H9 (cell line): ENCODE measurements at regions not wholly inside any gene's neighbourhood (a gene's known extent, or its start where the extent isn't known, plus 50 kb on each side); places are given as distances from the start of the nearest gene placed in this dataset.

ENCODE experiments used
- DNase-seq: peaks from one replicate; pipeline ENCODE4 v3.0.0-alpha.2; 2017
- H2AFZ ChIP-seq: one replicate; pipeline ENCODE4 v1.6.1; 2013; ENCODE audit warnings: mild to moderate bottlenecking, low read length, control low read depth, moderate library complexity
- H2AK5ac ChIP-seq: 2 replicates; pipeline ENCODE4 v1.6.1; 2013; ENCODE audit warnings: low read length, control low read depth, mixed read lengths; ENCODE audit not compliant: insufficient read length
- H2BK120ac ChIP-seq: one replicate; pipeline ENCODE4 v1.6.1; 2013; ENCODE audit warnings: low read depth, mild to moderate bottlenecking, low read length, control low read depth, inconsistent platforms; ENCODE audit not compliant: poor library complexity, severe bottlenecking
- H2BK12ac ChIP-seq: 2 replicates; pipeline ENCODE4 v1.6.1; 2013; ENCODE audit warnings: low read length, control low read depth, mixed read lengths, low read depth; ENCODE audit not compliant: insufficient read length
- H2BK15ac ChIP-seq: 2 replicates; pipeline ENCODE4 v1.6.1; 2013; ENCODE audit warnings: low read depth, low read length, control low read depth
- H2BK20ac ChIP-seq: one replicate; pipeline ENCODE4 v1.6.1; 2013; ENCODE audit warnings: low read depth, mild to moderate bottlenecking, low read length, control low read depth, inconsistent platforms; ENCODE audit not compliant: poor library complexity, severe bottlenecking
- H2BK5ac ChIP-seq: 2 replicates; pipeline ENCODE4 v1.6.1; 2013; ENCODE audit warnings: low read length, control low read depth, mixed read lengths; ENCODE audit not compliant: insufficient read length
- H3K14ac ChIP-seq: 2 replicates; pipeline ENCODE4 v1.6.1; 2013; ENCODE audit warnings: low read length, control low read depth; ENCODE audit not compliant: insufficient read depth
- H3K18ac ChIP-seq: 2 replicates; pipeline ENCODE4 v1.6.1; 2013; ENCODE audit warnings: low read depth, mild to moderate bottlenecking, mixed read lengths, low read length, control low read depth; ENCODE audit not compliant: insufficient read length
- H3K23ac ChIP-seq: 2 replicates; pipeline ENCODE4 v1.6.1; 2013; ENCODE audit warnings: low read length, control low read depth, mixed read lengths, low read depth; ENCODE audit not compliant: insufficient read length
- H3K23me2 ChIP-seq: 2 replicates; pipeline ENCODE4 v1.6.1; 2013; ENCODE audit warnings: low read depth, mild to moderate bottlenecking, mixed read lengths, low read length, control low read depth; ENCODE audit not compliant: insufficient read length, poor library complexity, severe bottlenecking
- H3K27ac ChIP-seq: 2 replicates; pipeline ENCODE4 v1.5.1; 2013; ENCODE audit warnings: low read length, control low read depth, mixed read lengths, low read depth; ENCODE audit not compliant: insufficient read length
- H3K27me3 ChIP-seq: 2 replicates; pipeline ENCODE4 v1.6.1; 2013; ENCODE audit warnings: low read length, control low read depth, inconsistent platforms; ENCODE audit not compliant: insufficient read depth
- H3K4ac ChIP-seq: 2 replicates; pipeline ENCODE4 v1.6.1; 2013; ENCODE audit warnings: low read depth, mild to moderate bottlenecking, control low read depth, inconsistent platforms, low read length, moderate library complexity
- H3K4me1 ChIP-seq: 2 replicates; pipeline ENCODE4 v1.6.1; 2013; ENCODE audit warnings: low read length, control low read depth, inconsistent platforms; ENCODE audit not compliant: insufficient read depth
- H3K4me2 ChIP-seq: 2 replicates; pipeline ENCODE4 v1.6.1; 2013; ENCODE audit warnings: low read length, control low read depth, mixed read lengths; ENCODE audit not compliant: insufficient read length, insufficient read depth
- H3K56ac ChIP-seq: 2 replicates; pipeline ENCODE4 v1.6.1; 2013; ENCODE audit warnings: low read depth, mild to moderate bottlenecking, mixed read lengths, low read length, control low read depth; ENCODE audit not compliant: insufficient read length
- H3K79me1 ChIP-seq: 2 replicates; pipeline ENCODE4 v1.6.1; 2013; ENCODE audit warnings: low read depth, mild to moderate bottlenecking, moderate library complexity, low read length, control low read depth, inconsistent platforms; ENCODE audit not compliant: insufficient read depth, poor library complexity, severe bottlenecking
- H3K79me2 ChIP-seq: 2 replicates; pipeline ENCODE4 v1.6.1; 2013; ENCODE audit warnings: low read length, control low read depth, inconsistent platforms; ENCODE audit not compliant: insufficient read depth
- H3K9ac ChIP-seq: 2 replicates; pipeline ENCODE4 v1.6.1; 2013; ENCODE audit warnings: low read length, control low read depth, mixed read lengths; ENCODE audit not compliant: insufficient read length; ENCODE audit errors: extremely low read depth
- H3K9me3 ChIP-seq: one replicate; pipeline ENCODE4 v1.6.1; 2013; ENCODE audit warnings: low read depth, low read length, inconsistent platforms; ENCODE audit not compliant: control insufficient read depth
- H3T11ph ChIP-seq: one replicate; pipeline ENCODE4 v1.6.1; 2013; ENCODE audit warnings: mild to moderate bottlenecking, low read length, control low read depth, inconsistent platforms
- H4K20me1 ChIP-seq: one replicate; pipeline ENCODE4 v1.6.1; 2013; ENCODE audit not compliant: control insufficient read depth, insufficient read length, insufficient read depth
- H4K5ac ChIP-seq: 2 replicates; pipeline ENCODE4 v1.6.1; 2013; ENCODE audit warnings: low read depth, mild to moderate bottlenecking, mixed read lengths, low read length, control low read depth; ENCODE audit not compliant: insufficient read length
- H4K8ac ChIP-seq: replicated peaks from 2 replicates; pipeline ENCODE4 v1.6.1; 2013; ENCODE audit warnings: low read length, control low read depth, mixed read lengths, low read depth; ENCODE audit not compliant: insufficient read length
- H4K91ac ChIP-seq: 2 replicates; pipeline ENCODE4 v1.6.1; 2013; ENCODE audit warnings: low read depth, mild to moderate bottlenecking, moderate library complexity, mixed read lengths, low read length, control low read depth; ENCODE audit not compliant: insufficient read length
- H3K27ac Mint-ChIP-seq, 3 experiments: 2 replicates in 2 of 3; 3 replicates in 1 of 3; pipeline ENCODE4 v1.8.0; 2020 to 2021; ENCODE audit warnings: mixed read lengths in 3 of 3, mild to moderate bottlenecking in 1 of 3, moderate library complexity in 1 of 3
- H3K27me3 Mint-ChIP-seq: 2 replicates; pipeline ENCODE4 v1.8.0; 2021; ENCODE audit warnings: low read depth, mild to moderate bottlenecking, moderate library complexity, mixed read lengths
- H3K36me3 Mint-ChIP-seq, 3 experiments: 2 replicates in 2 of 3; 3 replicates in 1 of 3; pipeline ENCODE4 v1.8.0; 2020 to 2021; ENCODE audit warnings: low read depth in 3 of 3, mixed read lengths in 3 of 3; ENCODE audit not compliant: insufficient read depth in 1 of 3
- H3K4me1 Mint-ChIP-seq, 2 experiments: 2 replicates each; pipeline ENCODE4 v1.8.0; 2020; ENCODE audit warnings: mixed read lengths in 2 of 2
- H3K4me3 Mint-ChIP-seq, 2 experiments: 2 replicates in 1 of 2; 3 replicates in 1 of 2; pipeline ENCODE4 v1.8.0; 2020 to 2021; ENCODE audit warnings: mild to moderate bottlenecking in 2 of 2, mixed read lengths in 2 of 2, moderate library complexity in 1 of 2
- H3K9me3 Mint-ChIP-seq, 2 experiments: 2 replicates in 1 of 2; 3 replicates in 1 of 2; pipeline ENCODE4 v1.8.0; 2020; ENCODE audit warnings: mild to moderate bottlenecking in 2 of 2, mixed read lengths in 2 of 2, moderate library complexity in 1 of 2
- CTCF ChIP-seq: fragments of 200-600 bp; sonication (generic); conservative IDR thresholded peaks from 3 replicates; pipeline ENCODE4 v1.8.0; 2021; ENCODE audit warnings: antibody characterized with exemption, mild to moderate bottlenecking
- WGBS: extraction: QIAGEN DNeasy Blood & Tissue Kit; methylation state at CpG from one replicate; pipeline ENCODE4 v1.1.7; 2013; ENCODE audit warnings: missing lambda C conversion rate, low lambda C conversion rate, mixed read lengths; ENCODE audit not compliant: insufficient read length; ENCODE audit errors: extremely low coverage; 5-methylcytosine and 5-hydroxymethylcytosine counted together

GRCh38 chr4:171710743-171711142 is 102.5 kb upstream of the GALNTL6 start:
- no peak for DNase-seq
- H3K27ac ChIP-seq: no peak overlapping the region
- H2AFZ ChIP-seq: no peak overlapping the region
- no peaks in the 10 kb centered on the region for H4K20me1 ChIP-seq
- no peak overlapping the region for H3K9ac ChIP-seq
- H3K27ac Mint-ChIP-seq: no peak overlapping the region
- no CpG with 5 or more reads among the region's 1 CpG for WGBS
- TF ChIP-seq CTCF: no peak
- no peaks in the 10 kb centered on the region for H3K23me2 ChIP-seq
- H3K4ac ChIP-seq: no peak overlapping the region
- H4K8ac ChIP-seq: no peak overlapping the region
- no peak overlapping the region for H2BK120ac ChIP-seq
- no peaks in the 10 kb centered on the region for H3K9me3 ChIP-seq
- H3K4me1 Mint-ChIP-seq: no peaks in the 10 kb centered on the region
- H3K18ac ChIP-seq: no peak overlapping the region
- H2AK5ac ChIP-seq: no peak overlapping the region
- no peak overlapping the region for H3K4me3 Mint-ChIP-seq
- H3K9me3 Mint-ChIP-seq: no peaks in the 10 kb centered on the region
- H3K27me3 ChIP-seq: no peaks in the 10 kb centered on the region
- H3T11ph ChIP-seq: no peak overlapping the region
- no peak overlapping the region for H3K14ac ChIP-seq
- no peaks in the 10 kb centered on the region for H3K79me2 ChIP-seq
- no peak overlapping the region for H3K23ac ChIP-seq
- no peaks in the 10 kb centered on the region; the same call in 1 of the 2 replicates for H3K4me1 ChIP-seq
- no peak overlapping the region for H2BK15ac ChIP-seq
- H3K79me1 ChIP-seq: no peaks in the 10 kb centered on the region
- H3K27me3 Mint-ChIP-seq: no peaks in the 10 kb centered on the region
- H3K4me2 ChIP-seq: no peak overlapping the region
- H2BK20ac ChIP-seq: no peak overlapping the region
- H2BK5ac ChIP-seq: no peak overlapping the region
- no peak overlapping the region for H2BK12ac ChIP-seq
- H4K5ac ChIP-seq: no peak overlapping the region
- no peak overlapping the region for H4K91ac ChIP-seq
- H3K56ac ChIP-seq: no peak overlapping the region
- no peaks in the 10 kb centered on the region for H3K36me3 Mint-ChIP-seq
